Mesenchymal stem cell (in vitro differentiated cells and primary cell): ENCODE measurements at regions not wholly inside any gene's neighbourhood (a gene's known extent, or its start where the extent isn't known, plus 50 kb on each side); places are given as distances from the start of the nearest gene placed in this dataset.

Source experiments
- DNase-seq: peaks from one replicate; pipeline ENCODE4 v3.0.0-alpha.2; 2013
- H2AFZ ChIP-seq: one replicate; pipeline ENCODE4 v1.6.1; 2013; ENCODE audit warnings: low read depth, mild to moderate bottlenecking, control low read depth, inconsistent platforms, low read length, moderate library complexity
- H2AK5ac ChIP-seq: 2 replicates; pipeline ENCODE4 v1.6.1; 2013; ENCODE audit warnings: low read length, moderate library complexity, mild to moderate bottlenecking, inconsistent platforms; ENCODE audit not compliant: severe bottlenecking
- H2BK120ac ChIP-seq: one replicate; pipeline ENCODE4 v1.6.1; 2013; ENCODE audit warnings: low read depth, mild to moderate bottlenecking, inconsistent platforms, low read length, moderate library complexity
- H2BK12ac ChIP-seq, 2 experiments: one replicate each; pipeline ENCODE4 v1.6.1; 2013; ENCODE audit warnings: inconsistent platforms in 2 of 2, low read length in 2 of 2, mild to moderate bottlenecking in 2 of 2, moderate library complexity in 2 of 2, control low read depth in 1 of 2
- H2BK15ac ChIP-seq: one replicate; pipeline ENCODE4 v1.6.1; 2013; ENCODE audit warnings: mild to moderate bottlenecking, low read depth, inconsistent platforms; ENCODE audit not compliant: poor library complexity, severe bottlenecking
- H2BK5ac ChIP-seq: 2 replicates; pipeline ENCODE4 v1.6.1; 2013; ENCODE audit warnings: low read depth, mild to moderate bottlenecking, low read length, control low read depth, inconsistent platforms; ENCODE audit not compliant: poor library complexity, severe bottlenecking
- H3K14ac ChIP-seq, 2 experiments: one replicate each; pipeline ENCODE4 v1.6.1; 2013; ENCODE audit warnings: inconsistent platforms in 2 of 2, low read length in 2 of 2, control low read depth in 1 of 2, mild to moderate bottlenecking in 1 of 2, moderate library complexity in 1 of 2
- H3K18ac ChIP-seq, 2 experiments: one replicate each; pipeline ENCODE4 v1.6.1; 2013; ENCODE audit warnings: inconsistent platforms in 2 of 2, low read length in 2 of 2, control low read depth in 1 of 2, low read depth in 1 of 2, mild to moderate bottlenecking in 1 of 2
- H3K23ac ChIP-seq, 2 experiments: one replicate each; pipeline ENCODE4 v1.6.1; 2013; ENCODE audit warnings: inconsistent platforms in 2 of 2, low read length in 2 of 2, mild to moderate bottlenecking in 2 of 2, moderate library complexity in 2 of 2, control low read depth in 1 of 2
- H3K27ac ChIP-seq: 2 replicates; pipeline ENCODE4 v1.5.1; 2013; ENCODE audit warnings: mild to moderate bottlenecking, moderate library complexity, low read length, control low read depth, inconsistent platforms; ENCODE audit not compliant: poor library complexity, severe bottlenecking
- H3K27me3 ChIP-seq, 2 experiments: 2 replicates each; pipeline versions ENCODE4 v1.6.1 to v1.7.0; 2013; ENCODE audit warnings: low read length in 2 of 2, mild to moderate bottlenecking in 2 of 2, moderate library complexity in 2 of 2, control low read depth in 1 of 2, inconsistent platforms in 1 of 2; ENCODE audit not compliant: control insufficient read depth in 1 of 2, insufficient read depth in 1 of 2
- H3K36me3 ChIP-seq, 2 experiments: 2 replicates each; pipeline versions ENCODE4 v1.6.1 to v1.7.0; 2013; ENCODE audit warnings: low read length in 2 of 2, control low read depth in 1 of 2, inconsistent platforms in 1 of 2, low read depth in 1 of 2, mild to moderate bottlenecking in 1 of 2; ENCODE audit not compliant: insufficient read depth in 2 of 2, control insufficient read depth in 1 of 2
- H3K4ac ChIP-seq, 2 experiments: one replicate each; pipeline ENCODE4 v1.6.1; 2013; ENCODE audit warnings: inconsistent platforms in 2 of 2, low read length in 2 of 2, mild to moderate bottlenecking in 2 of 2, moderate library complexity in 2 of 2, control low read depth in 1 of 2, low read depth in 1 of 2
- H3K4me1 ChIP-seq: 2 replicates; pipeline ENCODE4 v1.6.1; 2013; ENCODE audit warnings: low read depth, low read length, control low read depth; ENCODE audit not compliant: control insufficient read depth, insufficient read depth
- H3K4me2 ChIP-seq: 2 replicates; pipeline ENCODE4 v1.6.1; 2013; ENCODE audit warnings: low read length, mild to moderate bottlenecking, inconsistent platforms; ENCODE audit not compliant: poor library complexity, severe bottlenecking
- H3K4me3 ChIP-seq, 2 experiments: 2 replicates each; pipeline versions ENCODE4 v1.5.1 to v1.7.0; 2013; ENCODE audit warnings: low read length in 2 of 2, mild to moderate bottlenecking in 2 of 2, control low read depth in 1 of 2, low read depth in 1 of 2; ENCODE audit not compliant: insufficient read depth in 1 of 2
- H3K79me1 ChIP-seq: replicated peaks from 2 replicates; pipeline ENCODE4 v1.6.1; 2013; ENCODE audit warnings: mild to moderate bottlenecking, control low read depth, low read length, inconsistent platforms; ENCODE audit not compliant: poor library complexity, severe bottlenecking
- H3K9ac ChIP-seq: 2 replicates; pipeline ENCODE4 v1.7.0; 2013; ENCODE audit warnings: mild to moderate bottlenecking, low read length, moderate library complexity
- H3K9me3 ChIP-seq: 2 replicates; pipeline ENCODE4 v1.7.0; 2013; ENCODE audit warnings: mild to moderate bottlenecking, low read length; ENCODE audit not compliant: control insufficient read depth
- H4K8ac ChIP-seq: one replicate; pipeline ENCODE4 v1.6.1; 2013; ENCODE audit warnings: inconsistent platforms, mild to moderate bottlenecking, low read length, moderate library complexity
- H4K91ac ChIP-seq: one replicate; pipeline ENCODE4 v1.6.1; 2013; ENCODE audit warnings: mild to moderate bottlenecking, low read length, inconsistent platforms
- WGBS: methylation state at CpG from one replicate; pipeline ENCODE4 v1.1.7; 2013; ENCODE audit warnings: mixed read lengths; 5-methylcytosine and 5-hydroxymethylcytosine counted together

DNA sequence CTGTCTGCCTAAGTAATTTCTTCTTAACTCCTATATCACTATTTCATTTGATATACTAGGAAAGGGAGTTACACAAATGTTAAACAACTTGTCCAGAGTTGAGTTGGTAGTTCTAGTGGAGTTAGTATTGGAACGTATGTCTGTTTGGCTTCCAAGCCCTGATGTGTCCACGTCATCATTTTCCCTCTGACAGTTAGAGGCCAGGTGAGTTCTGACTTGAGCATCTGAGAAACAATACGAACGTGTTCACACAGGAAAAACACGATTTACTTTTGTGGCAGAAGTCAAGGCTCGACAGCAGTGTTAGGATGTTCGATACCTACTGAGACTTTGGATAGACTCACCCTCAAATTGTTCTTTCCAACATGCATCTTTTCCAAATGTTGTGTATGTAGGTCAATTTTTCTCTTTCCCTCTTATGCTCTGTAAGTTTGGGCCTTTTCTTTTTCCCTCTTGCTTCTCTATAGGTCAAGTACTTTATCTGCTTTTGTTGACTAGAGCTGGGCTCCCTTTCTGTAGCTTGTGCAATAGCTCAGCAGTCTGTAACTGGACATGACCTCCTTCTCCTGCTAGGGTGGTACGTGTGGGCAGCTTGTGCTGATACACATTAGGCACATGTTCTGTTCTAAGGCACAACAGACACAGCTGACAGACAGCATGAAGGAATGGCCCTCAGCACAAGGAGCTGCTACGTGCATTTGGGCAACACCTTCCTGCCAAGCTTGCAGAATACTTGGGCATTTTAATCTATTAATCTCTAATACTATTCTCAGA, 222.9 kb downstream of the PTEN start:
- no peak overlapping the region for H3K14ac ChIP-seq
- no peak overlapping the region for H2BK15ac ChIP-seq
- H3K18ac ChIP-seq, result peak overlapping the region in 1 of 2 experiments; percentile 69
- no peak overlapping the region for H3K23ac ChIP-seq
- no peaks in the 10 kb centered on the region for H3K36me3 ChIP-seq
- H3K27ac ChIP-seq, result no peak overlapping the region
- H3K9me3 ChIP-seq, result no peaks in the 10 kb centered on the region
- WGBS, result 93% methylated on average over 9 of the region's 9 CpGs
- peaks cover 3% of the 10 kb centered on the region for H3K4me1 ChIP-seq
- no peak overlapping the region for H3K4me3 ChIP-seq
- no peak overlapping the region for H3K4me2 ChIP-seq
- H2BK12ac ChIP-seq, result peak overlapping the region in 1 of 2 experiments; percentile 21
- no peak overlapping the region for H2AK5ac ChIP-seq
- DNase-seq, result no peak
- no peak overlapping the region for H3K9ac ChIP-seq
- H2BK5ac ChIP-seq, result no peak overlapping the region
- H3K27me3 ChIP-seq, result peaks cover 0 to 4% of the 10 kb centered on the region in 2 experiments
- H4K91ac ChIP-seq, result no peak overlapping the region
- no peak overlapping the region for H2AFZ ChIP-seq
- no peak overlapping the region for H2BK120ac ChIP-seq
- H4K8ac ChIP-seq, result no peak overlapping the region
- no peak overlapping the region for H3K4ac ChIP-seq
- no peaks in the 10 kb centered on the region for H3K79me1 ChIP-seq

DNA sequence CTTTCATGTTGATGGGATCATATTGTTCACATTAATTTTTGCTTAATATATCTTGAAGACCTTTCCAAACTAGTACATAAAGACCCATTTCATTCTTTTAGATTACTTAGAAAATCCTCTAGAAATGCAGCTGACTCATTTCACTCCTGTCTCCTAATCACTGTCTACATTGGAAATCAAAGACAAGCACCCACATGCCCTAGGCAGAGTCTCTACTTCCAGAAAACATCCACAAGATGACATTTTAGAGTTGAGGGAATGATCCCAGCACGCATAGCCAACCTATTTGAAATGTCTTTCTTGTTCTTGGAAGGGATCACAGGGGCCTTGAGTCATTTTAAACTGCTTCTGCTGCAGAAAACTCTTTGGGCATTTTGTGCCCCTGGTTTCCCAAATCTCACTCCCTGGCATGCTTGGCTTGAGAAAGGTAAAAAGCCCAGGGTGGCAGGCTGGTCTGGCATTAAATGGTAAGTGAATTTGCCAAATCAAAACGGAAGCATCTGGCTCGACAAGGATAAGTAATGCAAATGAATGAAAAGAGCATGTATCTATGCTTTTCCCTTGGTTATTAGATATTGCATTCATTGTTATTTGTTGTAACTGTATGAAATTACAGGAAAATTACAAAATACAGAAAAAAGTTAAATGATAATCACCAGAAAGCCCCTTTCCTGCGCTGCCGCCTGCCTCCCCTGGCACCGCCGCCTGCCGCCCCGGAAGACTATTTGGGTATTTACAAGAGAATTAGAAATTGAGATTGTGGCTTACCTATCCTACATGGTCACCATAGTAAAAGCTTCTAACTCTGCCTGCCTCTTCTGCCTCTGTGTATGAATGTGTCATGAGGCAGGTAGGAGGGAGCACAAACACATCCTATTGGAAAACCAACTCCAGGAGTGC, 225.3 kb downstream of the PTEN start:
- no peak overlapping the region for H3K4me3 ChIP-seq
- H3K4me2 ChIP-seq, result no peak overlapping the region
- H3K9me3 ChIP-seq, result no peaks in the 10 kb centered on the region
- H3K27ac ChIP-seq, result no peak overlapping the region
- H2AK5ac ChIP-seq, result no peak overlapping the region
- no peak overlapping the region for H2BK120ac ChIP-seq
- H3K18ac ChIP-seq, result no peak overlapping the region
- H2BK12ac ChIP-seq, result no peak overlapping the region
- DNase-seq, result no peak
- no peak overlapping the region for H3K9ac ChIP-seq
- H2BK5ac ChIP-seq, result no peak overlapping the region
- peaks cover 3% of the 10 kb centered on the region for H3K4me1 ChIP-seq
- no peak overlapping the region for H4K8ac ChIP-seq
- H3K27me3 ChIP-seq, result peaks cover 0 to 4% of the 10 kb centered on the region in 2 experiments
- H3K4ac ChIP-seq, result no peak overlapping the region
- H3K14ac ChIP-seq, result no peak overlapping the region
- 96% methylated on average over 6 of the region's 9 CpGs for WGBS
- H3K79me1 ChIP-seq, result no peaks in the 10 kb centered on the region
- no peak overlapping the region for H2AFZ ChIP-seq
- H2BK15ac ChIP-seq, result no peak overlapping the region
- H3K23ac ChIP-seq, result no peak overlapping the region
- H3K36me3 ChIP-seq, result no peaks in the 10 kb centered on the region
- H4K91ac ChIP-seq, result no peak overlapping the region

DNA sequence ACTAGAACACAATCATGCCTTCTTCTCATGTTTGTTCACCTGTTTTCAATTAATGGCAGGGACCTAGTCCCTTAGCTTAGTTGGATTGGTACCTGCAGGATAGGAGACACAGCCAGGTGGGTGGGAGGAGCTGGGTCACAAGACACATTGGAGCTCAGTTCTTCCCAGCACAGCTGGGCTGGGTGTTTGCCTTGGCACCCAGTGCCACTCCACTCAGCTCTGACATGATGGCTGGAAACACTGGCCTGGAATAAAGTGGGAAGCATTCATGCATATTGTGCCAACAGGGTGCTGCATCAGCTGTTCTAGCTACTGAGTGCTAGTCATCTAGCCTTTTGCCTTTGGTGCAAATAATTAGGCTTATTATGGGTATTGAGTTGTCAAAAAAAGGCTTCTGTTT, 226.1 kb downstream of the PTEN start:
- Histone ChIP-seq H4K91ac (no peak overlapping the region), H3K4ac (no peak overlapping the region), H3K36me3 (no peaks in the 10 kb centered on the region), H3K9ac (no peak overlapping the region), H3K4me1 (peaks cover 3% of the 10 kb centered on the region), H2AFZ (no peak overlapping the region), H2AK5ac (no peak overlapping the region), H3K27ac (no peak overlapping the region), H3K23ac (no peak overlapping the region), H2BK120ac (no peak overlapping the region), H3K4me3 (no peak overlapping the region), H3K18ac (no peak overlapping the region), H3K4me2 (no peak overlapping the region), H3K27me3 (peaks cover 0 to 4% of the 10 kb centered on the region in 2 experiments), H2BK12ac (no peak overlapping the region), H4K8ac (no peak overlapping the region), H3K9me3 (no peaks in the 10 kb centered on the region), H2BK5ac (no peak overlapping the region), H3K14ac (no peak overlapping the region), H3K79me1 (no peaks in the 10 kb centered on the region), H2BK15ac (no peak overlapping the region)
- DNase-seq, result no peak

DNA sequence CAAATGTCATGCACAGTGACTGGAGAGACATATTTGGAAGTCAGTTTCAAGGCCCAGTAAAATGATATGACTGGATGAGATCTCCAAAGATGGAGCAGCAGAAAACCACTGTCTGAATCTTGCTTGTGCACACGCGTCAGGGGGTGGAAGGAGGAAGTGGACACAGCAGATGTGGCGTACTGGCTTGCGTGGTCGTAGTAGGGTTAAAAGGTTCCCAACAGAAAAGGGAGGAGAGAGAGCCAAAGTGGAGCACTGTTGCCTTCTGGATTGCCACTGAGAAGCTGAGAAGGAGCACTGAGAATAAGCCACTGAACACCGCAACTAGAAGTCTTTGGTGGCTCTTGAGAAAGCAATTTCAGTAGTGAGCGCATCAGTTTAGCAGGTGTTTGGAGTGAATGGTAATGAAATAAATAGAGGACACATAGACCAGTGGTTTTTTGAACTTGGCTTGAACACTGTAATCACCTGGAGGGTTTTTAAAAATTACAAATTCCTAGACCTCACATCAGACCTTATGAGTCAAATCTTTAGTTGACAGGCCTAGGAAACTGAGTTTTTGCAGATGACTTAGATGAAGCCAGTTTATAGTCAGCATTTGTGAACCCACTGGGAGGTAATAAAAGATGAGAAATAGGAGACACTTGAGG, 227.3 kb downstream of the PTEN start:
- no peak overlapping the region for H3K23ac ChIP-seq

More for the DNA sequence above, 227.3 kb downstream of the PTEN start:
- Histone ChIP-seq H3K18ac (no peak overlapping the region), H3K27ac (no peak overlapping the region), H3K4me2 (no peak overlapping the region), H3K4me1 (peaks cover 3% of the 10 kb centered on the region), H4K8ac (no peak overlapping the region), H2AFZ (no peak overlapping the region), H3K4ac (no peak overlapping the region), H2BK5ac (no peak overlapping the region), H2BK15ac (no peak overlapping the region), H3K14ac (no peak overlapping the region), H3K36me3 (no peaks in the 10 kb centered on the region), H3K9me3 (no peaks in the 10 kb centered on the region), H2BK12ac (no peak overlapping the region), H3K9ac (no peak overlapping the region), H3K79me1 (no peaks in the 10 kb centered on the region), H2AK5ac (no peak overlapping the region), H2BK120ac (no peak overlapping the region), H3K4me3 (no peak overlapping the region), H4K91ac (no peak overlapping the region), H3K27me3 (peaks cover 0 to 4% of the 10 kb centered on the region in 2 experiments)
- 98% methylated on average over 7 of the region's 7 CpGs for WGBS
- DNase-seq, result no peak
